Ovary (tissue), 7 donors: ENCODE measurements at regions not wholly inside any gene's neighbourhood (a gene's known extent, or its start where the extent isn't known, plus 50 kb on each side); places are given as distances from the start of the nearest gene placed in this dataset.
A peak's percentile ranks its signal among the peaks of the same experiment; 100 is the strongest.

Experiments used
- DNase-seq, 5 donors: peaks; one replicate each; pipeline ENCODE4 v3.0.0-alpha.2; 2019 to 2020
- H3K27ac ChIP-seq, 2 donors: fragments of 200-600 bp; one replicate each; pipeline versions ENCODE4 v1.5.1 to v1.8.0; 2019 to 2022
- H3K27me3 ChIP-seq: fragments of 200-600 bp; one replicate; pipeline ENCODE4 v1.8.0; 2022
- H3K36me3 ChIP-seq: fragments of 200-600 bp; sonication (generic); one replicate; pipeline ENCODE4 v1.5.1; 2019
- H3K4me1 ChIP-seq: one replicate; pipeline ENCODE4 v1.8.1; 2013; ENCODE audit warnings: mild to moderate bottlenecking, moderate library complexity; ENCODE audit not compliant: insufficient read depth
- H3K4me3 ChIP-seq: fragments of 200-600 bp; sonication (generic); one replicate; pipeline ENCODE4 v1.5.1; 2017
- H3K9me3 ChIP-seq, 2 donors: fragments of 200-600 bp in 1 of 2; sonication (generic) in 1 of 2; one replicate each; pipeline versions ENCODE4 v1.5.1 to v1.8.1; 2013 to 2019; ENCODE audit warnings: mild to moderate bottlenecking in 1 of 2, moderate library complexity in 1 of 2
- EP300 ChIP-seq: sonication (generic); formaldehyde crosslinking; IDR thresholded peaks from one replicate; pipeline ENCODE4 v1.6.1; 2017; ENCODE audit warnings: antibody characterized with exemption
- POLR2A ChIP-seq: fragments of 450-650 bp; IDR thresholded peaks from one replicate; pipeline ENCODE4 v1.6.1; 2017; ENCODE audit warnings: antibody characterized with exemption, mild to moderate bottlenecking, moderate library complexity
- WGBS, 3 donors: extraction: QIAGEN DNeasy Blood & Tissue Kit in 1 of 3; methylation state at CpG; one replicate each; pipeline versions ENCODE4 v1.1.5 to v1.1.7; 2013 to 2017; 5-methylcytosine and 5-hydroxymethylcytosine counted together
- intact Hi-C, 4 donors: fragments of 100-400 bp; cut with DNase I; formaldehyde crosslinking; loops; one replicate each; pipeline versions ENCODE4 v1.11.0 to v1.15.1; 2022 to 2023
- TF ChIP-seq, protein P1 (sequence below), 3 donors: fragments of 450-650 bp in 2 of 3; fragments of 200-600 bp in 1 of 3; IDR thresholded peaks; one replicate each; pipeline versions ENCODE4 v1.5.1 to v1.8.0; 2016 to 2022; ENCODE audit warnings: antibody characterized with exemption in 3 of 3, mild to moderate bottlenecking in 1 of 3
- donor health status: DM: no; HTN: no; CAD: no; lungs with moderate emphysema.
- donor health status: DM: no; HTN: no; CAD: no.
- donor health status: Bipolar disorder and iron deficiency.
- donor health status: DM: no; HTN: no; CAD: no.
- donor health status: DM: yes; HTN: yes; CAD: no.

- Histone ChIP-seq H3K27ac (no peak overlapping the region), H3K36me3 (no peaks in the 10 kb centered on the region), H3K4me1 (peaks cover 3% of the 10 kb centered on the region), H3K9me3 (no peaks in the 10 kb centered on the region), H3K27me3 (no peaks in the 10 kb centered on the region), H3K4me3 (no peak overlapping the region)
- intact Hi-C loops, result loop anchor here in 1 of 4 donors (5.0 to 10.0 kb wide), 2 partner anchors 92 to 490 kb away; partner anchors contain the start of gene ADGRL2
- WGBS, 3 donors, result 93 to 98% (median 97%) methylated on average over 8 of the region's 8 CpGs
- TF ChIP-seq, protein P1, sequence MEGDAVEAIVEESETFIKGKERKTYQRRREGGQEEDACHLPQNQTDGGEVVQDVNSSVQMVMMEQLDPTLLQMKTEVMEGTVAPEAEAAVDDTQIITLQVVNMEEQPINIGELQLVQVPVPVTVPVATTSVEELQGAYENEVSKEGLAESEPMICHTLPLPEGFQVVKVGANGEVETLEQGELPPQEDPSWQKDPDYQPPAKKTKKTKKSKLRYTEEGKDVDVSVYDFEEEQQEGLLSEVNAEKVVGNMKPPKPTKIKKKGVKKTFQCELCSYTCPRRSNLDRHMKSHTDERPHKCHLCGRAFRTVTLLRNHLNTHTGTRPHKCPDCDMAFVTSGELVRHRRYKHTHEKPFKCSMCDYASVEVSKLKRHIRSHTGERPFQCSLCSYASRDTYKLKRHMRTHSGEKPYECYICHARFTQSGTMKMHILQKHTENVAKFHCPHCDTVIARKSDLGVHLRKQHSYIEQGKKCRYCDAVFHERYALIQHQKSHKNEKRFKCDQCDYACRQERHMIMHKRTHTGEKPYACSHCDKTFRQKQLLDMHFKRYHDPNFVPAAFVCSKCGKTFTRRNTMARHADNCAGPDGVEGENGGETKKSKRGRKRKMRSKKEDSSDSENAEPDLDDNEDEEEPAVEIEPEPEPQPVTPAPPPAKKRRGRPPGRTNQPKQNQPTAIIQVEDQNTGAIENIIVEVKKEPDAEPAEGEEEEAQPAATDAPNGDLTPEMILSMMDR (IDR thresholded peaks at IDR 0.05), result no peak
- TF ChIP-seq POLR2A (no peak), EP300 (no peak)
- DNase-seq, result no peak
Measured at GRCh38 chr1:81312272-81312754, 488.4 kb upstream of the ADGRL2 start.

GRCh38 chr1:81310250-81310649, 490.5 kb upstream of the ADGRL2 start:
- 95 to 98% (median 96%) methylated on average over 1 of the region's 1 CpG for WGBS, 3 donors
- Histone ChIP-seq H3K4me1 (peaks cover 3% of the 10 kb centered on the region), H3K36me3 (no peaks in the 10 kb centered on the region), H3K4me3 (no peak overlapping the region), H3K27me3 (no peaks in the 10 kb centered on the region), H3K9me3 (no peaks in the 10 kb centered on the region), H3K27ac (no peak overlapping the region)
- no peak for DNase-seq
- intact Hi-C loops, result loop anchor here in 1 of 4 donors (5.0 to 10.0 kb wide), 2 partner anchors 95 to 492 kb away; partner anchors contain the start of gene ADGRL2
- TF ChIP-seq EP300, result no peak
- no peak for TF ChIP-seq POLR2A

DNA sequence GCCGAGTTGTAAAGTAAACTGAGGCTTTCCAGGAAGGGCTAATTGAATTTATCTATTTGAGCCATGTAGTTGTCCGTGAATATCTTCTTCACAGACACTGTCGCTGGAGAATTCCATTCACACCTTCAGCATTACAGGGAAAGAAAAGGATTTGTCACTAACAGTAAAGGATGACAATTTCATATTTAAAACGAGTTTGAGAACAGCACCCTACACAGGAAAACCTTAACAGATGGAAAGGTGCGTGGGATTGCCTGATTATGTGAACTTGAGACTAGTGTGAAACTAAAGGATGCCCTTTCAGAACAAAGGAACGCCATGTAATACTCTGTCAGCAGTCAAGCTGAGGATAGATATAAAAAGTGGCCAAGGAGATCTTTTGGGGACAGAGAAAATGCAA, 492.5 kb upstream of the ADGRL2 start:
- Histone ChIP-seq H3K9me3 (no peaks in the 10 kb centered on the region), H3K36me3 (no peaks in the 10 kb centered on the region), H3K27ac (no peak overlapping the region), H3K27me3 (no peaks in the 10 kb centered on the region), H3K4me3 (no peak overlapping the region), H3K4me1 (no peaks in the 10 kb centered on the region)
- intact Hi-C loops, result no loop called here
- 57 to 83% (median 74%) methylated on average over 6 of the region's 6 CpGs for WGBS, 3 donors
- DNase-seq, result no peak
- TF ChIP-seq, protein P1 (IDR thresholded peaks at IDR 0.05), result no peak
- TF ChIP-seq POLR2A (no peak), EP300 (no peak)

DNA sequence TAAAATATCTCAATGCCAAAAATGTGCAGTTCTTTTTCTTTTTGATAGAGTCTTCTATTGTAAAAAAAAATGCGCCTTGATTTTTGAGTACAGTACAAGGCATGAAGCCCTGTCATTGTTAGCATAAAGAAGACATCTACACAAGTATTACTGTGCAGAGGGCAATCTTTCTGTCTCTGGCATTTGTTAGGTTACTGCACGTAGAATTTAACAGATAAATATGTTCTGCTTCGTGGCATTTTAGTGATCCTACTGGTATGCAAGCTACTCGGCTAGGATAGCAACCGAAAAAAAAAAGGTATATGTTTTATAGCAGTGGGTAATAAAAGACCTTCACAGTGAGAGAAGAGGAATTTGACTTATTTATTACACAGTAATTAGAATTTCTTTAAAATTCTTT, 492.9 kb upstream of the ADGRL2 start:
- no peak for DNase-seq
- Histone ChIP-seq H3K4me1 (no peaks in the 10 kb centered on the region), H3K36me3 (no peaks in the 10 kb centered on the region), H3K27ac (no peak overlapping the region), H3K9me3 (no peaks in the 10 kb centered on the region), H3K27me3 (no peaks in the 10 kb centered on the region), H3K4me3 (no peak overlapping the region)
- intact Hi-C loops, result no loop called here
- WGBS, 3 donors, result 72 to 92% (median 89%) methylated on average over 5 of the region's 5 CpGs
- no peak for TF ChIP-seq EP300
- TF ChIP-seq, protein P1 (IDR thresholded peaks at IDR 0.05), result no peak
- no peak for TF ChIP-seq POLR2A

DNA sequence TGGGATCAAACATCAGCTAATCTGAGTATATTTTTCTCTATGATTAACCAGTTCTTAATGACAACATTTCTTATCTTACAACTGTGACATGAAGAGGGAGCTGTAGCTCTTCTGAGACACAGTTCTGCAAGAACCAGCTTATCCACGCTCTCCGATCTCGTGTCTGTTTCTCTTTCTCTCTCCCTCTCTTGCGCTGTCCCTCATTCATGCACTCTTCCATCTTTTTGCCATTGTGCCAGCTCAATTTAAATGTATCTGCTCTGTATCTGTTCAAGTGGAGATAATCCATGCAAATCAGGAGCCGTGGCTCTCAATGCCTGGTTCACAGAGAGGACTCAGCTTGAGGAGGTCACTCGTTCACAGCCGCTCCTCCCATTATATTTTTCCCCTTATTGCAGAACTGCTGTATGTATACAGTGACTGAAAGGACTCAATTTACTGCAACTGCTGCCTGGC, 494.7 kb upstream of the ADGRL2 start:
- peak overlapping the region; percentile 40 for H3K4me3 ChIP-seq
- no peak overlapping the region for H3K27ac ChIP-seq
- 1 to 2% (median 2%) methylated on average over 7 of the region's 7 CpGs for WGBS, 3 donors
- no peaks in the 10 kb centered on the region for H3K36me3 ChIP-seq
- peak in 3 of 5 donors; percentile 12 to 23 (median 15) for DNase-seq
- H3K9me3 ChIP-seq, result no peaks in the 10 kb centered on the region
- no peaks in the 10 kb centered on the region for H3K4me1 ChIP-seq
- H3K27me3 ChIP-seq, result no peaks in the 10 kb centered on the region
- intact Hi-C loops, result no loop called here
- TF ChIP-seq EP300, result no peak
- no peak for TF ChIP-seq POLR2A
- TF ChIP-seq, protein P1 (IDR thresholded peaks at IDR 0.05), result no peak
